GM23248 (cell line): ENCODE measurements at regions not wholly inside any gene's neighbourhood (a gene's known extent, or its start where the extent isn't known, plus 50 kb on each side); places are given as distances from the start of the nearest gene placed in this dataset.

ENCODE experiments used
- EZH2 ChIP-seq: fragments of 200-600 bp; sonication (generic); IDR thresholded peaks from 2 replicates; pipeline ENCODE4 v1.6.1; 2018; ENCODE audit warnings: antibody characterized with exemption, mild to moderate bottlenecking; ENCODE audit not compliant: insufficient read depth, poor library complexity, severe bottlenecking
- EZH2phosphoT487 ChIP-seq: fragments of 200-600 bp; sonication (generic); IDR thresholded peaks from 2 replicates; pipeline ENCODE4 v1.6.1; 2018; ENCODE audit warnings: antibody characterized with exemption, moderate library complexity, mild to moderate bottlenecking, low read depth; ENCODE audit not compliant: insufficient read depth

DNA sequence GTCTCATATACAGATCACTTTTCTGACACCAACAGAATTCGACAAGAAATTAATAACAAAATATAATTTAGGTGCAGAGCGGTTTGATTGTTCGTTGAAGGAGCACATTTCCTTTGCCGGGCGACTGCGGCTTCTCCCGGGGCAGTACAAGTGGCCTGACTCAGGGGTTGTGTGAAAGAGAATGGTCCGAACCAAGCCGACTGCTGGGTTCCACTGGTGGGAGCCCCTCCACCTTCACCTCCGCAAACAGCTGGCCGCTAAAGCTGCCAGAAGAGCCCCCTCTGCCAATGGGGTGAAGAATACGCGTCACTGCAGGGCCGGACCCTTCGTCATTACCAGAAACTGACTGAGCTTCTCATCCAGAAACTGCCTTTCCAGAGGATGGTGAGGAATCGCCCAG lies 156.0 kb upstream of the IFNE start:
- no peak for TF ChIP-seq EZH2phosphoT487
- no peak for TF ChIP-seq EZH2
